HL-60 (cell line): ENCODE measurements at regions not wholly inside any gene's neighbourhood (a gene's known extent, or its start where the extent isn't known, plus 50 kb on each side); places are given as distances from the start of the nearest gene placed in this dataset.

Experiments
- GABPA ChIP-seq: IDR thresholded peaks from 2 replicates; pipeline ENCODE4 v1.6.1; 2012; ENCODE audit warnings: low read depth
- POLR2AphosphoS5 ChIP-seq: IDR thresholded peaks from 2 replicates; pipeline ENCODE4 v1.6.1; 2012; ENCODE audit warnings: low read depth
- TF ChIP-seq, protein P1 (sequence below): IDR thresholded peaks from one replicate; pipeline ENCODE4 v1.5.1; 2011; ENCODE audit warnings: low read length, control low read depth, inconsistent platforms; ENCODE audit not compliant: insufficient read depth

- TF ChIP-seq, protein P1, sequence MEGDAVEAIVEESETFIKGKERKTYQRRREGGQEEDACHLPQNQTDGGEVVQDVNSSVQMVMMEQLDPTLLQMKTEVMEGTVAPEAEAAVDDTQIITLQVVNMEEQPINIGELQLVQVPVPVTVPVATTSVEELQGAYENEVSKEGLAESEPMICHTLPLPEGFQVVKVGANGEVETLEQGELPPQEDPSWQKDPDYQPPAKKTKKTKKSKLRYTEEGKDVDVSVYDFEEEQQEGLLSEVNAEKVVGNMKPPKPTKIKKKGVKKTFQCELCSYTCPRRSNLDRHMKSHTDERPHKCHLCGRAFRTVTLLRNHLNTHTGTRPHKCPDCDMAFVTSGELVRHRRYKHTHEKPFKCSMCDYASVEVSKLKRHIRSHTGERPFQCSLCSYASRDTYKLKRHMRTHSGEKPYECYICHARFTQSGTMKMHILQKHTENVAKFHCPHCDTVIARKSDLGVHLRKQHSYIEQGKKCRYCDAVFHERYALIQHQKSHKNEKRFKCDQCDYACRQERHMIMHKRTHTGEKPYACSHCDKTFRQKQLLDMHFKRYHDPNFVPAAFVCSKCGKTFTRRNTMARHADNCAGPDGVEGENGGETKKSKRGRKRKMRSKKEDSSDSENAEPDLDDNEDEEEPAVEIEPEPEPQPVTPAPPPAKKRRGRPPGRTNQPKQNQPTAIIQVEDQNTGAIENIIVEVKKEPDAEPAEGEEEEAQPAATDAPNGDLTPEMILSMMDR: no peak
- TF ChIP-seq POLR2AphosphoS5 (no peak), GABPA (no peak)
Observed at GRCh38 chr10:118508355-118508754, 87.1 kb downstream of the PRLHR start.
